ENCODE measurements at regions not wholly inside any gene's neighbourhood (a gene's known extent, or its start where the extent isn't known, plus 50 kb on each side); places are given as distances from the start of the nearest gene placed in this dataset.

GRCh38 chr4:14364953-14365536 is 637.2 kb upstream of the CPEB2 start:
- no peak for TF ChIP-seq POLR2A (IDR thresholded peaks at IDR 0.05)
- TF ChIP-seq CTCF (IDR thresholded peaks at IDR 0.05) = no peak
- peak; percentile 49 for TF ChIP-seq POLR2AphosphoS5 (IDR thresholded peaks at IDR 0.05)
